ENCODE measurements at regions not wholly inside any gene's neighbourhood (a gene's known extent, or its start where the extent isn't known, plus 50 kb on each side); places are given as distances from the start of the nearest gene placed in this dataset.

DNA sequence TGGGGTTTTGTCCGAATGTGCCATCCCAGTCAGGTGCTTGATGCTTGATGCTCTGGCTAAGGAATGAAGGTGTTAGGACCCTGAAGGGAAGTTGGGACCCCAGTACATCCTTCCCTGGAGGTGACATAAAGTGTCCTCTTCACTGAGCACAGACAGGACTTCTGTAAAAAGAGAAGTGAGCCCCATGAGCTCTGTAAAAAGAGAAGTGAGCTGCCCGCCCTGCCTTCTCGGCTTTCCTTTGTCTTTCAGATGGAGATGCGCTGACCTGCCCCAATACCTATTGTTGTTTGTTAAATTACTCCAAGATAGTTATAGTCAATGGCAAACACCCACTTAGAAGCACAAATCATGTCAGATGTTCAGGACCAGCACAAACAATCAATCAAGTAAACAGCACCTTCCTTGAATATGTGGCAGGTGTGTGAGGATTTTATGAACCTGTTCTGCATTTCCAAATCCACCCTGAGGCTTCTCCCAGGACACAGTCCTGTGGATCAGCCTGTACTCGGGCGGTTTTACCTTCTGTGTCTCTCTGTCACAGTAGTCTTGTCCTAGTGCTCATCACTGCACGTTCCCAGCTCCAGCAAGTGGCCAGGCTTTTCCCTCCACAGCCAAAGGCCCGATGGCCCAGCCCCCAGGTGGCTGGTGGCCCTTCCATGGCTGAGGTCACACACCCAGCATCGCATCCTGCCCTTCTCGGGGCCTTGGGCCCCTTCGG is 191.4 kb downstream of the MTRR start:
- Histone ChIP-seq H4K20me1 (ENCODE audit: insufficient read depth, poor library complexity, severe bottlenecking) (no peaks in the 10 kb centered on the region), H2AFZ (no peak overlapping the region), H3K9me3 (ENCODE audit: low read depth) (no peaks in the 10 kb centered on the region), H3K36me3 (replicated peaks; ENCODE audit: insufficient read depth, low read depth) (no peaks in the 10 kb centered on the region), H3K79me2 (no peaks in the 10 kb centered on the region), H3K4me3 (no peak overlapping the region), H3K27me3 (no peaks in the 10 kb centered on the region), H3K4me1 (ENCODE audit: insufficient read depth) (no peaks in the 10 kb centered on the region), H3K4me2 (no peak overlapping the region), H3K9me2 (replicated peaks; ENCODE audit: insufficient read depth) (no peaks in the 10 kb centered on the region), H3K27ac (no peak overlapping the region)
- WGBS (ENCODE audit: low lambda C conversion rate, missing lambda C conversion rate): 80% methylated on average over 11 of the region's 11 CpGs
- TF ChIP-seq EZH2 (IDR thresholded peaks at IDR 0.05; ENCODE audit: borderline replicate concordance): no peak
- TF ChIP-seq EZH2phosphoT487 (IDR thresholded peaks at IDR 0.05; ENCODE audit: low read depth, severe bottlenecking, unreplicated experiment): no peak
- TF ChIP-seq, protein P1, sequence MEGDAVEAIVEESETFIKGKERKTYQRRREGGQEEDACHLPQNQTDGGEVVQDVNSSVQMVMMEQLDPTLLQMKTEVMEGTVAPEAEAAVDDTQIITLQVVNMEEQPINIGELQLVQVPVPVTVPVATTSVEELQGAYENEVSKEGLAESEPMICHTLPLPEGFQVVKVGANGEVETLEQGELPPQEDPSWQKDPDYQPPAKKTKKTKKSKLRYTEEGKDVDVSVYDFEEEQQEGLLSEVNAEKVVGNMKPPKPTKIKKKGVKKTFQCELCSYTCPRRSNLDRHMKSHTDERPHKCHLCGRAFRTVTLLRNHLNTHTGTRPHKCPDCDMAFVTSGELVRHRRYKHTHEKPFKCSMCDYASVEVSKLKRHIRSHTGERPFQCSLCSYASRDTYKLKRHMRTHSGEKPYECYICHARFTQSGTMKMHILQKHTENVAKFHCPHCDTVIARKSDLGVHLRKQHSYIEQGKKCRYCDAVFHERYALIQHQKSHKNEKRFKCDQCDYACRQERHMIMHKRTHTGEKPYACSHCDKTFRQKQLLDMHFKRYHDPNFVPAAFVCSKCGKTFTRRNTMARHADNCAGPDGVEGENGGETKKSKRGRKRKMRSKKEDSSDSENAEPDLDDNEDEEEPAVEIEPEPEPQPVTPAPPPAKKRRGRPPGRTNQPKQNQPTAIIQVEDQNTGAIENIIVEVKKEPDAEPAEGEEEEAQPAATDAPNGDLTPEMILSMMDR (IDR thresholded peaks at IDR 0.05; ENCODE audit: poor library complexity): no peak
- DNase-seq (ENCODE audit: low spot score): no peak

DNA sequence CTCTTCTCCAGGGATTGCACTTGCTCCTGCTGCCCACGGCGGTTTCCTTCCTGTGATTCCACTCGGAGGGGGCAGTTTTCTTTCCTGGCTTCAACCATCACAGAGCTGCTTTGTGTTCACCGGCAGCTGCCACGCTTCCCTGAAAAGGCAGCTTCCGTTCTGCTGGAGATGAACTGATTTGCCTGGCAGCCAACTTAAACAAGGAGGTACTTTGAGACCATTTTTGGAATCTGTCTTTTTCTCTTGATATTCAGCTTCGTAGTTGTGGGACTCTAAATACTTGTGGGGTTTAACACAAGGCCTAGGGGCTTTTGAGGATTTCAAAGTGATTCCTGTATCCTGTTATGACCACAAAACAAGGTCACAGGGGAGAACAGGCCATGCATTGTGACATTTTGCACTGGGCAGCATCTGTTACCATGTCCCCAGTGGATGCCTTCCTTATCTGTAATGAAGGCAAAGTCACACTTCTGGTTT is 192.0 kb downstream of the MTRR start:
- TF ChIP-seq, protein P1 (IDR thresholded peaks at IDR 0.05; ENCODE audit: poor library complexity): no peak
- no peak for TF ChIP-seq EZH2phosphoT487 (IDR thresholded peaks at IDR 0.05; ENCODE audit: low read depth, severe bottlenecking, unreplicated experiment)
- TF ChIP-seq EZH2 (IDR thresholded peaks at IDR 0.05; ENCODE audit: borderline replicate concordance): no peak
- Histone ChIP-seq H4K20me1 (ENCODE audit: insufficient read depth, poor library complexity, severe bottlenecking) (no peaks in the 10 kb centered on the region), H3K4me3 (no peak overlapping the region), H3K9me3 (ENCODE audit: low read depth) (no peaks in the 10 kb centered on the region), H3K36me3 (replicated peaks; ENCODE audit: insufficient read depth, low read depth) (no peaks in the 10 kb centered on the region), H3K4me2 (no peak overlapping the region), H3K27ac (no peak overlapping the region), H3K4me1 (ENCODE audit: insufficient read depth) (no peaks in the 10 kb centered on the region), H3K79me2 (no peaks in the 10 kb centered on the region), H3K27me3 (no peaks in the 10 kb centered on the region), H3K9me2 (replicated peaks; ENCODE audit: insufficient read depth) (no peaks in the 10 kb centered on the region), H2AFZ (no peak overlapping the region)
- no peak for DNase-seq (ENCODE audit: low spot score)
- WGBS (ENCODE audit: low lambda C conversion rate, missing lambda C conversion rate): 77% methylated on average over 7 of the region's 7 CpGs

DNA sequence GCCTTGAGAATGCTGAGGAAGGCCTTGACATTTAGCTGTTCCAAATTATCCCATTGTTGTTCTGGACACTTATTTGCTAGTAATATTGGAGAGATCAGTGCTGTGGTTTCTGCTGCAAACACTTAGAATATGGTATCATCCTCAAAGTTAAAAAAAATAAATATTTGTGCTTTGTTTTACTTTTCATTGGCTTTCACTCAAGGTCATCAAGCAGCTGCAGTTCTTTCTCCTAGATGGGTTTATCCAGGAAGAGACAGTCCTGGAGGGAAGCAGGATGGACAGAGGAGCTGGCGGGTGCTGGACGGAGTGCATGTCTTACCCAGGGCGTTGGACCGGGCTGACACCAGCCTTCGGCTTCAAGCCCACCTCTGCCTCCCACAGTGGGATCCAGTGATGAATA is 193.6 kb downstream of the MTRR start:
- Histone ChIP-seq H3K9me2 (replicated peaks; ENCODE audit: insufficient read depth) (no peaks in the 10 kb centered on the region), H3K27me3 (no peaks in the 10 kb centered on the region), H3K9me3 (ENCODE audit: low read depth) (no peaks in the 10 kb centered on the region), H3K36me3 (replicated peaks; ENCODE audit: insufficient read depth, low read depth) (no peaks in the 10 kb centered on the region), H2AFZ (no peak overlapping the region), H3K4me1 (ENCODE audit: insufficient read depth) (no peaks in the 10 kb centered on the region), H3K79me2 (no peaks in the 10 kb centered on the region), H3K4me2 (no peak overlapping the region), H3K27ac (no peak overlapping the region), H4K20me1 (ENCODE audit: insufficient read depth, poor library complexity, severe bottlenecking) (no peaks in the 10 kb centered on the region), H3K4me3 (no peak overlapping the region)
- TF ChIP-seq, protein P1 (IDR thresholded peaks at IDR 0.05; ENCODE audit: poor library complexity): no peak
- TF ChIP-seq EZH2phosphoT487 (IDR thresholded peaks at IDR 0.05; ENCODE audit: low read depth, severe bottlenecking, unreplicated experiment) (no peak), EZH2 (IDR thresholded peaks at IDR 0.05; ENCODE audit: borderline replicate concordance) (no peak)
- no peak for DNase-seq (ENCODE audit: low spot score)
- 94% methylated on average over 5 of the region's 5 CpGs for WGBS (ENCODE audit: low lambda C conversion rate, missing lambda C conversion rate)
